SU-DHL-6 (cell line): ENCODE measurements at regions not wholly inside any gene's neighbourhood (a gene's known extent, or its start where the extent isn't known, plus 50 kb on each side); places are given as distances from the start of the nearest gene placed in this dataset.

Experiments
- EZH2phosphoT487 ChIP-seq: fragments of 200-600 bp; sonication (generic), shearing (Covaris generic); conservative IDR thresholded peaks from 2 replicates; pipeline ENCODE4 v1.6.1; 2018; ENCODE audit warnings: mild to moderate bottlenecking, antibody characterized with exemption, low read length, moderate library complexity, mixed read lengths
- TF ChIP-seq, protein P1 (sequence below): fragments of 200-600 bp; sonication (generic); IDR thresholded peaks from one replicate; pipeline ENCODE4 v1.5.1; 2017; ENCODE audit warnings: antibody characterized with exemption, mild to moderate bottlenecking, low read length, moderate library complexity; ENCODE audit not compliant: insufficient read depth, poor library complexity, severe bottlenecking

DNA sequence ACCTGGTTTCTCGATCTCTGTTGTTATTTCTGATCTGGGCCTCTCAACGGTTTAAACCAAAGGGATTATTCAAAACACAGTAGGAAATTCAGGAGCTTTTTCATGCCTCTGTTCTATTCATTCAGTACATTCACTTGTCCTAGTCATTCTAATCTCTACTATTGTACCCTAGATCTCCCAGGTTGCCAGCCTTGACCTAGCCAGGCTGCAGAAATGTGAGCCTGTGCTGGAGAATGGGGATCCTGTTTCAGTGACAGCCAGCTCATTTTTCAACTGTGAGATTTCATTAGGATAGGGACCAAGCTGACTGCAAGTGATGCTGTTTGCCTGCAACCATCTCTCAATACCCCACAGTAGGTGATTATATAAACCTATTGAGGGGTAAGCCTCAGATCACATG is 186.2 kb downstream of the CMPK2 start:
- TF ChIP-seq, protein P1, sequence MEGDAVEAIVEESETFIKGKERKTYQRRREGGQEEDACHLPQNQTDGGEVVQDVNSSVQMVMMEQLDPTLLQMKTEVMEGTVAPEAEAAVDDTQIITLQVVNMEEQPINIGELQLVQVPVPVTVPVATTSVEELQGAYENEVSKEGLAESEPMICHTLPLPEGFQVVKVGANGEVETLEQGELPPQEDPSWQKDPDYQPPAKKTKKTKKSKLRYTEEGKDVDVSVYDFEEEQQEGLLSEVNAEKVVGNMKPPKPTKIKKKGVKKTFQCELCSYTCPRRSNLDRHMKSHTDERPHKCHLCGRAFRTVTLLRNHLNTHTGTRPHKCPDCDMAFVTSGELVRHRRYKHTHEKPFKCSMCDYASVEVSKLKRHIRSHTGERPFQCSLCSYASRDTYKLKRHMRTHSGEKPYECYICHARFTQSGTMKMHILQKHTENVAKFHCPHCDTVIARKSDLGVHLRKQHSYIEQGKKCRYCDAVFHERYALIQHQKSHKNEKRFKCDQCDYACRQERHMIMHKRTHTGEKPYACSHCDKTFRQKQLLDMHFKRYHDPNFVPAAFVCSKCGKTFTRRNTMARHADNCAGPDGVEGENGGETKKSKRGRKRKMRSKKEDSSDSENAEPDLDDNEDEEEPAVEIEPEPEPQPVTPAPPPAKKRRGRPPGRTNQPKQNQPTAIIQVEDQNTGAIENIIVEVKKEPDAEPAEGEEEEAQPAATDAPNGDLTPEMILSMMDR = no peak
- TF ChIP-seq EZH2phosphoT487 = no peak
